ENCODE measurements at regions not wholly inside any gene's neighbourhood (a gene's known extent, or its start where the extent isn't known, plus 50 kb on each side); places are given as distances from the start of the nearest gene placed in this dataset.

- no peak for TF ChIP-seq POLR2A (IDR thresholded peaks at IDR 0.05; ENCODE audit: low read depth)
- TF ChIP-seq, protein P1, sequence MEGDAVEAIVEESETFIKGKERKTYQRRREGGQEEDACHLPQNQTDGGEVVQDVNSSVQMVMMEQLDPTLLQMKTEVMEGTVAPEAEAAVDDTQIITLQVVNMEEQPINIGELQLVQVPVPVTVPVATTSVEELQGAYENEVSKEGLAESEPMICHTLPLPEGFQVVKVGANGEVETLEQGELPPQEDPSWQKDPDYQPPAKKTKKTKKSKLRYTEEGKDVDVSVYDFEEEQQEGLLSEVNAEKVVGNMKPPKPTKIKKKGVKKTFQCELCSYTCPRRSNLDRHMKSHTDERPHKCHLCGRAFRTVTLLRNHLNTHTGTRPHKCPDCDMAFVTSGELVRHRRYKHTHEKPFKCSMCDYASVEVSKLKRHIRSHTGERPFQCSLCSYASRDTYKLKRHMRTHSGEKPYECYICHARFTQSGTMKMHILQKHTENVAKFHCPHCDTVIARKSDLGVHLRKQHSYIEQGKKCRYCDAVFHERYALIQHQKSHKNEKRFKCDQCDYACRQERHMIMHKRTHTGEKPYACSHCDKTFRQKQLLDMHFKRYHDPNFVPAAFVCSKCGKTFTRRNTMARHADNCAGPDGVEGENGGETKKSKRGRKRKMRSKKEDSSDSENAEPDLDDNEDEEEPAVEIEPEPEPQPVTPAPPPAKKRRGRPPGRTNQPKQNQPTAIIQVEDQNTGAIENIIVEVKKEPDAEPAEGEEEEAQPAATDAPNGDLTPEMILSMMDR (IDR thresholded peaks at IDR 0.05), result no peak
Observed at GRCh38 chr9:129560881-129561306, 60.0 kb downstream of the C9orf50 start.

Data from esophagus muscularis mucosa (tissue), 3 donors.